ENCODE measurements at regions not wholly inside any gene's neighbourhood (a gene's known extent, or its start where the extent isn't known, plus 50 kb on each side); places are given as distances from the start of the nearest gene placed in this dataset.

- TF ChIP-seq POLR2A (IDR thresholded peaks at IDR 0.05) = no peak
- TF ChIP-seq CTCF (IDR thresholded peaks at IDR 0.05) = no peak
- Histone ChIP-seq H3K4me1 (no peaks in the 10 kb centered on the region), H3K36me3 (no peaks in the 10 kb centered on the region), H3K9me3 (no peaks in the 10 kb centered on the region), H3K27me3 (no peaks in the 10 kb centered on the region), H3K27ac (no peak overlapping the region), H3K4me3 (replicated peaks in 1 of 3) (no peak overlapping the region)
- intact Hi-C loops (cut with DNase I) = no loop called here
- WGBS, 2 donors = 80 to 94% methylated on average over 8 of the region's 8 CpGs
- no peak for DNase-seq
Measured at GRCh38 chrX:7447801-7448499, 300.0 kb upstream of the PUDP start.

GRCh38 chrX:7446815-7447214 is 298.9 kb upstream of the PUDP start:
- no peak overlapping the region for H3K4me3 ChIP-seq (replicated peaks in 1 of 3)
- TF ChIP-seq CTCF (IDR thresholded peaks at IDR 0.05) = no peak
- TF ChIP-seq POLR2A (IDR thresholded peaks at IDR 0.05) = no peak
- no peak for DNase-seq
- WGBS, 2 donors = 80 to 89% methylated on average over 4 of the region's 4 CpGs
- H3K4me1 ChIP-seq = no peaks in the 10 kb centered on the region
- no peaks in the 10 kb centered on the region for H3K9me3 ChIP-seq
- H3K27ac ChIP-seq = no peak overlapping the region
- H3K36me3 ChIP-seq = no peaks in the 10 kb centered on the region
- intact Hi-C loops (cut with DNase I) = no loop called here
- H3K27me3 ChIP-seq = no peaks in the 10 kb centered on the region

- Histone ChIP-seq H3K9me3 (no peaks in the 10 kb centered on the region), H3K36me3 (no peaks in the 10 kb centered on the region), H3K27ac (no peak overlapping the region), H3K27me3 (no peaks in the 10 kb centered on the region), H3K4me1 (no peaks in the 10 kb centered on the region), H3K4me3 (replicated peaks in 1 of 3) (no peak overlapping the region)
- TF ChIP-seq POLR2A (IDR thresholded peaks at IDR 0.05) = no peak
- TF ChIP-seq CTCF (IDR thresholded peaks at IDR 0.05) = no peak
- intact Hi-C loops (cut with DNase I) = no loop called here
- 85 to 87% methylated on average over 2 of the region's 2 CpGs for WGBS, 2 donors
- no peak for DNase-seq
Measured at GRCh38 chrX:7444967-7445366, 297.0 kb upstream of the PUDP start.

GRCh38 chrX:7441586-7441985 is 293.6 kb upstream of the PUDP start:
- Histone ChIP-seq H3K4me3 (replicated peaks in 1 of 3) (no peak overlapping the region), H3K36me3 (no peaks in the 10 kb centered on the region), H3K9me3 (no peaks in the 10 kb centered on the region), H3K27me3 (no peaks in the 10 kb centered on the region), H3K27ac (no peak overlapping the region), H3K4me1 (no peaks in the 10 kb centered on the region)
- DNase-seq = no peak
- WGBS, 2 donors = 94 to 98% methylated on average over 6 of the region's 6 CpGs
- intact Hi-C loops (cut with DNase I) = no loop called here
- TF ChIP-seq POLR2A (IDR thresholded peaks at IDR 0.05) = no peak
- no peak for TF ChIP-seq CTCF (IDR thresholded peaks at IDR 0.05)

- no peak overlapping the region for H3K27ac ChIP-seq
- TF ChIP-seq POLR2A (IDR thresholded peaks at IDR 0.05) = no peak
- TF ChIP-seq CTCF (IDR thresholded peaks at IDR 0.05) = no peak
- no peaks in the 10 kb centered on the region for H3K36me3 ChIP-seq
- H3K4me3 ChIP-seq (replicated peaks in 1 of 3) = no peak overlapping the region
- intact Hi-C loops (cut with DNase I) = no loop called here
- no peaks in the 10 kb centered on the region for H3K9me3 ChIP-seq
- WGBS, 2 donors = 87 to 96% methylated on average over 2 of the region's 2 CpGs
- no peak for DNase-seq
- H3K27me3 ChIP-seq = no peaks in the 10 kb centered on the region
- H3K4me1 ChIP-seq = no peaks in the 10 kb centered on the region
Measured at GRCh38 chrX:7435822-7436221, 287.9 kb upstream of the PUDP start.
